HepG2 (cell line): ENCODE measurements at regions not wholly inside any gene's neighbourhood (a gene's known extent, or its start where the extent isn't known, plus 50 kb on each side); places are given as distances from the start of the nearest gene placed in this dataset.

ENCODE experiments used
- DNMT1 ChIP-seq: sonication (generic); formaldehyde crosslinking; IDR thresholded peaks from 2 replicates; pipeline ENCODE4 v1.5.1; 2020; ENCODE audit warnings: mild to moderate bottlenecking, missing genetic modification reagents
- FOSL2 ChIP-seq: sonication (generic); formaldehyde crosslinking; IDR thresholded peaks from 2 replicates; pipeline ENCODE4 v1.4.0; 2020; ENCODE audit warnings: missing genetic modification reagents
- GATAD2A ChIP-seq: IDR thresholded peaks from 2 replicates; pipeline ENCODE4 v1.6.1; 2016
- GZF1 ChIP-seq: sonication (generic); formaldehyde crosslinking; IDR thresholded peaks from 2 replicates; pipeline ENCODE4 v1.5.1; 2020; ENCODE audit warnings: mild to moderate bottlenecking, missing genetic modification reagents
- MXD1 ChIP-seq: sonication (generic); formaldehyde crosslinking; IDR thresholded peaks from 2 replicates; pipeline ENCODE4 v1.4.0; 2020; ENCODE audit warnings: mild to moderate bottlenecking, missing genetic modification reagents
- NR0B2 ChIP-seq: sonication (generic); formaldehyde crosslinking; IDR thresholded peaks from 2 replicates; pipeline ENCODE4 v1.4.0; 2020; ENCODE audit warnings: mild to moderate bottlenecking, missing genetic modification reagents
- REXO4 ChIP-seq: sonication (generic); formaldehyde crosslinking; IDR thresholded peaks from 2 replicates; pipeline ENCODE4 v1.8.0; 2022; ENCODE audit warnings: missing genetic modification reagents, mild to moderate bottlenecking, borderline replicate concordance
- SATB2 ChIP-seq: sonication (generic); formaldehyde crosslinking; IDR thresholded peaks from 2 replicates; pipeline ENCODE4 v1.5.0; 2020; ENCODE audit warnings: missing genetic modification reagents
- SP140L ChIP-seq: sonication (generic); formaldehyde crosslinking; IDR thresholded peaks from 2 replicates; pipeline ENCODE4 v1.4.0; 2020; ENCODE audit warnings: missing genetic modification reagents, borderline replicate concordance
- TOE1 ChIP-seq: sonication (generic); formaldehyde crosslinking; IDR thresholded peaks from 2 replicates; pipeline ENCODE4 v1.4.0; 2020; ENCODE audit warnings: mild to moderate bottlenecking, missing genetic modification reagents
- ZMYM4 ChIP-seq: sonication (generic); formaldehyde crosslinking; IDR thresholded peaks from 2 replicates; pipeline ENCODE4 v1.8.1; 2023; ENCODE audit warnings: mild to moderate bottlenecking, missing genetic modification reagents
- ZNF143 ChIP-seq: sonication (generic); formaldehyde crosslinking; IDR thresholded peaks from 2 replicates; pipeline ENCODE4 v1.4.0; 2020; ENCODE audit warnings: missing genetic modification reagents
- ZNF292 ChIP-seq: sonication (generic); formaldehyde crosslinking; IDR thresholded peaks from 2 replicates; pipeline ENCODE4 v1.8.1; 2022; ENCODE audit warnings: mild to moderate bottlenecking, low read depth, missing genetic modification reagents, borderline replicate concordance
- ZNF570 ChIP-seq: sonication (generic); formaldehyde crosslinking; IDR thresholded peaks from 2 replicates; pipeline ENCODE4 v1.4.0; 2020; ENCODE audit warnings: mild to moderate bottlenecking, missing genetic modification reagents, borderline replicate concordance
- ZNF639 ChIP-seq: conservative IDR thresholded peaks from 2 replicates; pipeline ENCODE4 v1.6.1; 2018; ENCODE audit warnings: missing genetic modification reagents
- TF ChIP-seq, protein P1 (sequence below): sonication (generic); formaldehyde crosslinking; IDR thresholded peaks from 2 replicates; pipeline ENCODE4 v1.9.0; 2021; ENCODE audit warnings: missing genetic modification reagents, borderline replicate concordance
- TF ChIP-seq, protein P2 (sequence below): sonication (generic); formaldehyde crosslinking; IDR thresholded peaks from 2 replicates; pipeline ENCODE4 v1.5.1; 2020; ENCODE audit warnings: mild to moderate bottlenecking, missing genetic modification reagents, borderline replicate concordance
- TF ChIP-seq, protein P3 (sequence below): sonication (generic); formaldehyde crosslinking; IDR thresholded peaks from 2 replicates; pipeline ENCODE4 v1.4.0; 2020; ENCODE audit warnings: missing genetic modification reagents

- TF ChIP-seq MXD1 (CRISPR knock-in tag), result no peak
- peak; percentile 94 for TF ChIP-seq ZMYM4 (CRISPR knock-in tag)
- no peak for TF ChIP-seq ZNF143 (CRISPR knock-in tag)
- peak; percentile 72; the same call in 1 of the 2 replicates for TF ChIP-seq ZNF292
- TF ChIP-seq, protein P1, sequence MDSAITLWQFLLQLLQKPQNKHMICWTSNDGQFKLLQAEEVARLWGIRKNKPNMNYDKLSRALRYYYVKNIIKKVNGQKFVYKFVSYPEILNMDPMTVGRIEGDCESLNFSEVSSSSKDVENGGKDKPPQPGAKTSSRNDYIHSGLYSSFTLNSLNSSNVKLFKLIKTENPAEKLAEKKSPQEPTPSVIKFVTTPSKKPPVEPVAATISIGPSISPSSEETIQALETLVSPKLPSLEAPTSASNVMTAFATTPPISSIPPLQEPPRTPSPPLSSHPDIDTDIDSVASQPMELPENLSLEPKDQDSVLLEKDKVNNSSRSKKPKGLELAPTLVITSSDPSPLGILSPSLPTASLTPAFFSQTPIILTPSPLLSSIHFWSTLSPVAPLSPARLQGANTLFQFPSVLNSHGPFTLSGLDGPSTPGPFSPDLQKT (CRISPR knock-in tag), result no peak
- TF ChIP-seq GATAD2A (CRISPR knock-in tag), result peak; percentile 98
- no peak for TF ChIP-seq ZNF570 (CRISPR knock-in tag)
- TF ChIP-seq NR0B2, result no peak
- 0 out of 2 replicates have a peak, but pooled peaks have one; percentile 90 for TF ChIP-seq SP140L (CRISPR knock-in tag)
- TF ChIP-seq, protein P2, sequence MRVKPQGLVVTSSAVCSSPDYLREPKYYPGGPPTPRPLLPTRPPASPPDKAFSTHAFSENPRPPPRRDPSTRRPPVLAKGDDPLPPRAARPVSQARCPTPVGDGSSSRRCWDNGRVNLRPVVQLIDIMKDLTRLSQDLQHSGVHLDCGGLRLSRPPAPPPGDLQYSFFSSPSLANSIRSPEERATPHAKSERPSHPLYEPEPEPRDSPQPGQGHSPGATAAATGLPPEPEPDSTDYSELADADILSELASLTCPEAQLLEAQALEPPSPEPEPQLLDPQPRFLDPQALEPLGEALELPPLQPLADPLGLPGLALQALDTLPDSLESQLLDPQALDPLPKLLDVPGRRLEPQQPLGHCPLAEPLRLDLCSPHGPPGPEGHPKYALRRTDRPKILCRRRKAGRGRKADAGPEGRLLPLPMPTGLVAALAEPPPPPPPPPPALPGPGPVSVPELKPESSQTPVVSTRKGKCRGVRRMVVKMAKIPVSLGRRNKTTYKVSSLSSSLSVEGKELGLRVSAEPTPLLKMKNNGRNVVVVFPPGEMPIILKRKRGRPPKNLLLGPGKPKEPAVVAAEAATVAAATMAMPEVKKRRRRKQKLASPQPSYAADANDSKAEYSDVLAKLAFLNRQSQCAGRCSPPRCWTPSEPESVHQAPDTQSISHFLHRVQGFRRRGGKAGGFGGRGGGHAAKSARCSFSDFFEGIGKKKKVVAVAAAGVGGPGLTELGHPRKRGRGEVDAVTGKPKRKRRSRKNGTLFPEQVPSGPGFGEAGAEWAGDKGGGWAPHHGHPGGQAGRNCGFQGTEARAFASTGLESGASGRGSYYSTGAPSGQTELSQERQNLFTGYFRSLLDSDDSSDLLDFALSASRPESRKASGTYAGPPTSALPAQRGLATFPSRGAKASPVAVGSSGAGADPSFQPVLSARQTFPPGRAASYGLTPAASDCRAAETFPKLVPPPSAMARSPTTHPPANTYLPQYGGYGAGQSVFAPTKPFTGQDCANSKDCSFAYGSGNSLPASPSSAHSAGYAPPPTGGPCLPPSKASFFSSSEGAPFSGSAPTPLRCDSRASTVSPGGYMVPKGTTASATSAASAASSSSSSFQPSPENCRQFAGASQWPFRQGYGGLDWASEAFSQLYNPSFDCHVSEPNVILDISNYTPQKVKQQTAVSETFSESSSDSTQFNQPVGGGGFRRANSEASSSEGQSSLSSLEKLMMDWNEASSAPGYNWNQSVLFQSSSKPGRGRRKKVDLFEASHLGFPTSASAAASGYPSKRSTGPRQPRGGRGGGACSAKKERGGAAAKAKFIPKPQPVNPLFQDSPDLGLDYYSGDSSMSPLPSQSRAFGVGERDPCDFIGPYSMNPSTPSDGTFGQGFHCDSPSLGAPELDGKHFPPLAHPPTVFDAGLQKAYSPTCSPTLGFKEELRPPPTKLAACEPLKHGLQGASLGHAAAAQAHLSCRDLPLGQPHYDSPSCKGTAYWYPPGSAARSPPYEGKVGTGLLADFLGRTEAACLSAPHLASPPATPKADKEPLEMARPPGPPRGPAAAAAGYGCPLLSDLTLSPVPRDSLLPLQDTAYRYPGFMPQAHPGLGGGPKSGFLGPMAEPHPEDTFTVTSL, result peak; percentile 99
- no peak for TF ChIP-seq DNMT1 (CRISPR knock-in tag)
- TF ChIP-seq FOSL2 (CRISPR knock-in tag), result no peak; the same call in 1 of the 2 replicates
- 0 out of 2 replicates have a peak, but pooled peaks have one; percentile 13 for TF ChIP-seq ZNF639 (CRISPR knock-in tag)
- 0 out of 2 replicates have a peak, but pooled peaks have one; percentile 12 for TF ChIP-seq GZF1 (CRISPR knock-in tag)
- no peak for TF ChIP-seq REXO4
- TF ChIP-seq TOE1 (CRISPR knock-in tag), result no peak
- TF ChIP-seq, protein P3, sequence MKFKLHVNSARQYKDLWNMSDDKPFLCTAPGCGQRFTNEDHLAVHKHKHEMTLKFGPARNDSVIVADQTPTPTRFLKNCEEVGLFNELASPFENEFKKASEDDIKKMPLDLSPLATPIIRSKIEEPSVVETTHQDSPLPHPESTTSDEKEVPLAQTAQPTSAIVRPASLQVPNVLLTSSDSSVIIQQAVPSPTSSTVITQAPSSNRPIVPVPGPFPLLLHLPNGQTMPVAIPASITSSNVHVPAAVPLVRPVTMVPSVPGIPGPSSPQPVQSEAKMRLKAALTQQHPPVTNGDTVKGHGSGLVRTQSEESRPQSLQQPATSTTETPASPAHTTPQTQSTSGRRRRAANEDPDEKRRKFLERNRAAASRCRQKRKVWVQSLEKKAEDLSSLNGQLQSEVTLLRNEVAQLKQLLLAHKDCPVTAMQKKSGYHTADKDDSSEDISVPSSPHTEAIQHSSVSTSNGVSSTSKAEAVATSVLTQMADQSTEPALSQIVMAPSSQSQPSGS (CRISPR knock-in tag), result peak; percentile 89
- peak; percentile 59; the same call in 1 of the 2 replicates for TF ChIP-seq SATB2 (CRISPR knock-in tag)
These were observed 82.4 kb upstream of the FGGY start (continued) for GRCh38 chr1:59214248-59215208.
